HepG2 (cell line): ENCODE measurements at regions not wholly inside any gene's neighbourhood (a gene's known extent, or its start where the extent isn't known, plus 50 kb on each side); places are given as distances from the start of the nearest gene placed in this dataset.

Source experiments
- ATAC-seq: fragments of 200-7000 bp; cut with Tn5 transposase; 3 replicates; pipeline ENCODE4 v1.9.1; 2020; ENCODE audit warnings: mild to moderate bottlenecking, moderate library complexity
- BruUV-seq: library from RNA; stranded (reverse); fragments of 400-500 nt; replicated peaks from 2 replicates; lab custom pipeline; 2021; lab: Mats Ljungman, UMichigan
- CTCF ChIA-PET: fragments of 300-600 bp; formaldehyde crosslinking; extraction: SDS; loops from one replicate; lab custom pipeline; 2021; ENCODE audit warnings: low total read pairs, inconsistent platforms, low intra/inter-chr PET ratio; lab: Yijun Ruan, JAX
- POLR2A ChIA-PET: fragments of 350-600 bp; sonication (Branson Sonifier 250); formaldehyde crosslinking; loops from one replicate; lab custom pipeline; 2020; ENCODE audit warnings: antibody characterized with exemption, inconsistent platforms; lab: Yijun Ruan, JAX
- DNase-seq: peaks from one replicate; pipeline ENCODE4 v3.0.0-alpha.2; 2015; ENCODE audit warnings: low spot score
- FAIRE-seq: peaks from 3 replicates; lab custom pipeline; 2011; peaks lifted over from hg19 to GRCh38; lab: Jason Lieb, UNC
- H2AFZ ChIP-seq: one replicate; pipeline ENCODE4 v1.6.1; 2011; ENCODE audit warnings: low read length, inconsistent platforms
- H3K27ac ChIP-seq: fragments of 300-600 bp; 3 replicates; pipeline ENCODE4 v1.8.0; 2011; ENCODE audit warnings: mixed run types, mild to moderate bottlenecking, mixed read lengths, low read length, inconsistent platforms; ENCODE audit not compliant: insufficient read depth; ENCODE audit errors: extremely low read length
- H3K27me3 ChIP-seq, 2 experiments: fragments of 200-600 bp in 1 of 2; 2 replicates in 1 of 2; 3 replicates in 1 of 2; pipeline versions ENCODE4 v1.6.0 to v1.8.0; 2011; ENCODE audit warnings: low read length in 2 of 2, mild to moderate bottlenecking in 2 of 2, moderate library complexity in 2 of 2, inconsistent platforms in 1 of 2; ENCODE audit not compliant: insufficient read depth in 2 of 2, control insufficient read depth in 1 of 2
- H3K36me3 ChIP-seq, 2 experiments: fragments of 200-600 bp in 1 of 2; replicated peaks in 1 of 2; 2 replicates in 1 of 2; 3 replicates in 1 of 2; pipeline versions ENCODE4 v1.5.1 to v1.8.0; 2011; ENCODE audit warnings: low read length in 2 of 2, inconsistent platforms in 1 of 2; ENCODE audit not compliant: insufficient read depth in 2 of 2, control insufficient read depth in 1 of 2
- H3K4me1 ChIP-seq: 2 replicates; pipeline ENCODE4 v1.5.1; 2012; ENCODE audit warnings: low read length, inconsistent platforms; ENCODE audit not compliant: insufficient read depth
- H3K4me2 ChIP-seq: 2 replicates; pipeline ENCODE4 v1.6.0; 2011; ENCODE audit warnings: low read depth, low read length, inconsistent platforms
- H3K4me3 ChIP-seq, 3 experiments: fragments of 200-600 bp in 1 of 3; sonication (generic), shearing (Covaris generic) in 1 of 3; replicated peaks in 1 of 3; 2 replicates each; pipeline ENCODE4 v1.5.1; 2011 to 2016; ENCODE audit warnings: low read length in 3 of 3, inconsistent platforms in 2 of 3, low read depth in 2 of 3, mild to moderate bottlenecking in 2 of 3, control low read depth in 1 of 3, mixed read lengths in 1 of 3; ENCODE audit not compliant: insufficient read depth in 1 of 3
- H3K79me2 ChIP-seq: one replicate; pipeline ENCODE4 v1.6.1; 2011; ENCODE audit warnings: low read length, inconsistent platforms; ENCODE audit not compliant: insufficient read depth
- H3K9ac ChIP-seq: 2 replicates; pipeline ENCODE4 v1.6.0; 2011; ENCODE audit warnings: mild to moderate bottlenecking, low read depth, low read length, inconsistent platforms; ENCODE audit not compliant: insufficient read depth
- H3K9me3 ChIP-seq: 2 replicates; pipeline ENCODE4 v1.5.1; 2012; ENCODE audit warnings: mild to moderate bottlenecking, low read length
- H4K20me1 ChIP-seq: 2 replicates; pipeline ENCODE4 v1.6.0; 2011; ENCODE audit warnings: inconsistent platforms, mild to moderate bottlenecking, low read length, moderate library complexity; ENCODE audit not compliant: insufficient read depth
- GATAD1 ChIP-seq: IDR thresholded peaks from 2 replicates; pipeline ENCODE4 v1.6.1; 2016; ENCODE audit warnings: missing genetic modification reagents, missing compliant biosample characterization
- ISX ChIP-seq: sonication (generic); formaldehyde crosslinking; conservative IDR thresholded peaks from 2 replicates; pipeline ENCODE4 v1.5.0; 2020; ENCODE audit warnings: missing genetic modification reagents
- NR2C2 ChIP-seq: sonication (generic); formaldehyde crosslinking; IDR thresholded peaks from 2 replicates; pipeline ENCODE4 v1.4.0; 2020; ENCODE audit warnings: missing genetic modification reagents, mild to moderate bottlenecking, moderate library complexity, borderline replicate concordance
- PATZ1 ChIP-seq: sonication (generic); formaldehyde crosslinking; IDR thresholded peaks from 2 replicates; pipeline ENCODE4 v1.4.0; 2020; ENCODE audit warnings: missing genetic modification reagents
- RBM39 ChIP-seq: fragments of 200-400 bp; formaldehyde crosslinking; IDR thresholded peaks from one replicate; pipeline ENCODE4 v1.6.1; 2018; ENCODE audit warnings: antibody characterized with exemption, mild to moderate bottlenecking, low read depth, low read length; ENCODE audit not compliant: poor library complexity, severe bottlenecking
- SCMH1 ChIP-seq: sonication (generic); formaldehyde crosslinking; IDR thresholded peaks from 2 replicates; pipeline ENCODE4 v1.9.0; 2021; ENCODE audit warnings: missing genetic modification reagents, mild to moderate bottlenecking, borderline replicate concordance
- SMAD1 ChIP-seq: sonication (generic); formaldehyde crosslinking; IDR thresholded peaks from 2 replicates; pipeline ENCODE4 v1.4.0; 2020; ENCODE audit warnings: missing genetic modification reagents, low read depth, mild to moderate bottlenecking, borderline replicate concordance
- ZC3H13 ChIP-seq: sonication (generic); formaldehyde crosslinking; IDR thresholded peaks from 2 replicates; pipeline ENCODE4 v1.8.1; 2023; ENCODE audit warnings: mild to moderate bottlenecking, missing genetic modification reagents, moderate library complexity
- ZNF549 ChIP-seq: sonication (generic); formaldehyde crosslinking; IDR thresholded peaks from 2 replicates; pipeline ENCODE4 v1.5.0; 2020; ENCODE audit warnings: missing genetic modification reagents
- WGBS: methylation state at CpG from one replicate; pipeline ENCODE4 v1.1.6; 2017; ENCODE audit warnings: low lambda C conversion rate; 5-methylcytosine and 5-hydroxymethylcytosine counted together
- in situ Hi-C: cut with HindIII; loops from 2 replicates; pipeline ENCODE4 v1.10.0; 2017; ENCODE audit warnings: low pct_unique_long_range_greater_than_20kb; ENCODE audit not compliant: extremely low pct_ligation_motif_present
- intact Hi-C: fragments of 100-400 bp; cut with micrococcal nuclease; formaldehyde crosslinking; loops from one replicate; pipeline ENCODE4 v1.10.0; 2022; ENCODE audit not compliant: unreplicated experiment

GRCh38 chr12:30345744-30346471 is 349.8 kb downstream of the IPO8 start:
- in situ Hi-C loops: no loop called here
- Histone ChIP-seq H3K36me3 (no peaks in the 10 kb centered on the region), H3K4me3 (no peak overlapping the region), H3K27me3 (no peaks in the 10 kb centered on the region; a peak in 1 of 5 replicates), H3K4me2 (no peak overlapping the region), H3K4me1 (no peaks in the 10 kb centered on the region), H3K79me2 (no peaks in the 10 kb centered on the region), H3K9me3 (peaks cover 14% of the 10 kb centered on the region; the same call in 1 of the 2 replicates), H2AFZ (no peak overlapping the region), H3K9ac (no peak overlapping the region), H4K20me1 (no peaks in the 10 kb centered on the region), H3K27ac (no peak overlapping the region)
- FAIRE-seq (no peak), ATAC-seq (no peak), DNase-seq (no peak)
- CTCF ChIA-PET: no interaction called here
- TF ChIP-seq ZNF549 (CRISPR knock-in tag) (no peak), ZC3H13 (no peak), ISX (CRISPR knock-in tag) (no peak), PATZ1 (no peak), GATAD1 (no peak)
- no TSS peak for BruUV-seq
- WGBS: 15% methylated on average over 4 of the region's 4 CpGs
- POLR2A ChIA-PET: no interaction called here
- intact Hi-C loops: no loop called here

- TF ChIP-seq NR2C2 (no peak), SCMH1 (CRISPR knock-in tag) (no peak), SMAD1 (no peak), RBM39 (no peak)
- FAIRE-seq: no peak
- Histone ChIP-seq H3K27me3 (no peaks in the 10 kb centered on the region), H2AFZ (no peak overlapping the region), H3K4me2 (no peak overlapping the region), H3K27ac (no peak overlapping the region), H3K79me2 (no peaks in the 10 kb centered on the region), H3K9ac (no peak overlapping the region), H3K4me3 (no peak overlapping the region), H3K4me1 (no peaks in the 10 kb centered on the region), H3K9me3 (no peaks in the 10 kb centered on the region), H3K36me3 (no peaks in the 10 kb centered on the region), H4K20me1 (no peaks in the 10 kb centered on the region)
- ChIA-PET POLR2A (no interaction called here), CTCF (no interaction called here)
- intact Hi-C loops (no loop called here), in situ Hi-C loops (no loop called here)
- ATAC-seq: no peak
- DNase-seq: no peak
- no TSS peak for BruUV-seq
These were observed 365.1 kb downstream of the IPO8 start for GRCh38 chr12:30330565-30330964.
